GM18868 (cell line): ENCODE measurements at regions not wholly inside any gene's neighbourhood (a gene's known extent, or its start where the extent isn't known, plus 50 kb on each side); places are given as distances from the start of the nearest gene placed in this dataset.
"Not testable (repeated sequence)": the region's sequence is repeated elsewhere in the genome, so short reads cannot be mapped to it uniquely, and the experiment has no call there.

ENCODE experiments used
- ATAC-seq: cut with Tn5 transposase; IDR thresholded peaks from one replicate; pipeline ENCODE4 v1.9.1; 2021; ENCODE audit warnings: mild to moderate bottlenecking, moderate library complexity; ENCODE audit not compliant: unreplicated experiment

- ATAC-seq, result no peak
Observed at GRCh38 chr5:2536632-2537377, 214.7 kb downstream of the IRX2 start.

- ATAC-seq, result no peak
Observed at GRCh38 chr5:2534970-2535369, 216.5 kb downstream of the IRX2 start.

- ATAC-seq, result no peak
Observed at GRCh38 chr5:2534251-2534650, 217.2 kb downstream of the IRX2 start.

GRCh38 chr5:2533848-2534247, 217.6 kb downstream of the IRX2 start:
- not testable (repeated sequence) for ATAC-seq

GRCh38 chr5:2532809-2533208, 218.7 kb downstream of the IRX2 start:
- no peak for ATAC-seq

- no peak for ATAC-seq
Observed at GRCh38 chr5:2531318-2531717, 220.2 kb downstream of the IRX2 start.

GRCh38 chr5:2530609-2531008, 220.9 kb downstream of the IRX2 start:
- no peak for ATAC-seq

- no peak for ATAC-seq
Observed at GRCh38 chr5:2529371-2530092, 221.9 kb downstream of the IRX2 start.

- no peak for ATAC-seq
Observed at GRCh38 chr5:2525351-2525750, 226.1 kb downstream of the IRX2 start.

- ATAC-seq, result no peak
Observed at GRCh38 chr5:2524620-2525019, 226.9 kb downstream of the IRX2 start.

GRCh38 chr5:2523180-2523579, 228.3 kb downstream of the IRX2 start:
- ATAC-seq, result no peak

GRCh38 chr5:2522372-2522771, 229.1 kb downstream of the IRX2 start:
- no peak for ATAC-seq

- no peak for ATAC-seq
Observed at GRCh38 chr5:2519153-2519552, 232.3 kb downstream of the IRX2 start.

GRCh38 chr5:2517451-2517850, 234.0 kb downstream of the IRX2 start:
- ATAC-seq, result no peak

GRCh38 chr5:2515180-2515764, 236.2 kb downstream of the IRX2 start:
- no peak for ATAC-seq

- ATAC-seq, result no peak
Observed at GRCh38 chr5:2514484-2514883, 237.0 kb downstream of the IRX2 start.

GRCh38 chr5:2511706-2512105, 239.8 kb downstream of the IRX2 start:
- no peak for ATAC-seq

GRCh38 chr5:2511126-2511525, 240.4 kb downstream of the IRX2 start:
- no peak for ATAC-seq

- no peak for ATAC-seq
Observed at GRCh38 chr5:2509527-2509926, 241.9 kb downstream of the IRX2 start.

GRCh38 chr5:2508514-2508913, 243.0 kb downstream of the IRX2 start:
- no peak for ATAC-seq

- ATAC-seq, result no peak
Observed at GRCh38 chr5:2507611-2508010, 243.9 kb downstream of the IRX2 start.

GRCh38 chr5:2506603-2507002, 244.9 kb downstream of the IRX2 start:
- no peak for ATAC-seq
